Activated naive CD4-positive, alpha-beta T cell treated with anti-CD3 and anti-CD28 coated beads, Interleukin-2, amount 50 U/mL, for 16 hours (primary cell): ENCODE measurements at regions not wholly inside any gene's neighbourhood (a gene's known extent, or its start where the extent isn't known, plus 50 kb on each side); places are given as distances from the start of the nearest gene placed in this dataset.
"Not testable (repeated sequence)": the region's sequence is repeated elsewhere in the genome, so short reads cannot be mapped to it uniquely, and the experiment has no call there.

Source experiments
- DNase-seq: peaks from one replicate; pipeline ENCODE4 v3.0.0-alpha.2; 2020

DNA sequence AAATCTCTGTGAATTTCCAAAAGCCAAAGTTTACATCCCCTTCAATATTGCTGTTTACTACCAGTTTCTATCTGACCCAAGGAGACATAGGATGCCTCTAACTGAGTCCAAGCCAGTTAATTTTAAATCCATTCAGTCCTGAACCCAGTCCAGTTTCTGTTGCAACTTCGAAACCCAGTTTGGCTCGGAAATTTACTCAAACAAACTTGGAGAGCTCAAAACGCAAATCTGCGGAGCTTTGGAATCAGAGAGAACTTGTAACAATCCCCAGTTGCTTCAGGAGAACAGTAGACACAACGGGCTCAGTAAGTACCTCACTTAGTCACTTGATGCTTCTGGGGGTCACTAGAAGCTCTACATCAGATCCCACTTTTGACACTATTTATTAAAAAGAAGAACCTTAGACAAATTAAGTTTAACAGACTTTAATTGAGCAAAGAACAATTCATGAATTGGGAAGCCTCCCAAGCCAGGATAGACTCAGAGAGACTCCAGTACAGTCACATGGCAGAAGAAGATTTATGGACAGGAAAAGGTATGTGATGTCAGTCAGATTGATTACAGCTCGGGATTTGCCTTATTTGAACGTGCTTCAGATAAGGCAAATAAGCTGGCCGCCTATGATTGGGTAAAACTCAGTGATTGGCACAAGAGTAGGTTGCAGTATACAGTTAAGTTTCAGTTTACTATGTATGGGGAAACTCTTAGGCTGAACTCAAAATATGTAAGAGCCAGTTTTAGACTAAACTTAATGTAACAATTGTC is 118.0 kb downstream of the RFPL4B start:
- no peak for DNase-seq

- no peak for DNase-seq
Observed at GRCh38 chr6:112466373-112467151, 119.4 kb downstream of the RFPL4B start.

GRCh38 chr6:112468359-112468758 is 121.2 kb downstream of the RFPL4B start:
- no peak for DNase-seq

DNA sequence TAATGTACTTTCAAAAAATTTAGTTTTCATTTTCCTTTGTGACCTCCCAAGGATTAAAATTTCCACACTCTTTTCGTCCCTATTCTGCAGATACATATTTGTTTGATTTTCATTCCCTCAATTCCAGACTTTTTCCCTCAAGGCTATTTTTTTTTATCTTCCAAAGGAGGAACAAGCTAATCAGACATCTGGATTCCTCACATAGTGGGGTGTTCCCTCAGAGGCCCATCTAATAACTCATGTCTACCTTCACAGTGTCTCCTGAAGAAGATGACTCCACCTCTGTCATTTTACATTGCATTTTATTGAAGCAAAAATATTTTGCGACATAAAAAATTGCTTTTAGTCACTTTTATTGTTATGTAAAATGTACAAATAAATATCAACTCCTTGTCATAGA is 122.2 kb downstream of the RFPL4B start:
- no peak for DNase-seq

- no peak for DNase-seq
Observed at GRCh38 chr6:112470376-112470775, 123.2 kb downstream of the RFPL4B start.

- DNase-seq: no peak
Observed at GRCh38 chr6:112470950-112471349, 123.8 kb downstream of the RFPL4B start.

- DNase-seq: no peak
Observed at GRCh38 chr6:112475083-112475482, 128.0 kb downstream of the RFPL4B start.

GRCh38 chr6:112477125-112477524 is 130.0 kb downstream of the RFPL4B start:
- DNase-seq: no peak

DNA sequence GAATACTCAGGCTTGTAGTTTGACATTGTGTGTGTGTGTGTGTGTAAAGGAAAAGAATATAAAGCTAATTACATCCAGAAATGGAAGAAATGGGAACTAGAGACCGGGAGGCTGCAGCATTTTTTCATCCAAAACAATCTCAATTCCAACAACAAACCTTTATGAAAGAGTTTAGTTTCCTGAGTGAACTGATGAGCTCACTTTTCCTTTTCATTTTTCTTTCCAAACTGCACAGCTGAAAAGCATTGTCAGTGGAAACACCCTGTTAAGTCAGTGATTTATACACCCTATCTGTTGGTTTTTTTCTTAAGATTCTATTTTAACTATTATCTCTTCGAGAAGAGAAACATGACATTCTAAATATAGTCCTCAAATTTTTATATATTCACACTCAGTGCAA is 130.9 kb downstream of the RFPL4B start:
- DNase-seq: no peak

- not testable (repeated sequence) for DNase-seq
Observed at GRCh38 chr6:112479975-112480374, 132.8 kb downstream of the RFPL4B start.

- DNase-seq: no peak
Observed at GRCh38 chr6:112480553-112480952, 133.4 kb downstream of the RFPL4B start.

DNA sequence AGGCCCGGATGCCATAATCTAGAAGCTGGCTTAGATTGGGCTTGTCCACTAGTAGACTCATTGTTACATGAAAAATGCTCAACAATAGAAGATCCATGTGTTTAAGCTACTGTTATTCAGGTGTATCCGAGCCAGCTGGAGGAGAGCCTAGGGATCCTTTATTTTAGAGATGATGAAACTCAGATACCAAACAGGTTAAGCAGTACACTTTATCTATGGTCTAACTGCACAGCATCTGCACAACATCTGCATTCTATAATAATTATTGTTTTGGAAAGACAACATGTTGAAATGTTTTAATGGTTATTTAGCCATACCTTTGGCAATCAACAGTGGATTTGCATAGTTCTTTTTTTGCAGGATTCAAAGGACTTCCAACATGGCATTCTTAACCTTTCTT is 134.1 kb downstream of the RFPL4B start:
- DNase-seq: no peak

- no peak for DNase-seq
Observed at GRCh38 chr6:112482373-112482772, 135.2 kb downstream of the RFPL4B start.

GRCh38 chr6:112485120-112485826 is 138.1 kb downstream of the RFPL4B start:
- DNase-seq: no peak

- no peak for DNase-seq
Observed at GRCh38 chr6:112485827-112486212, 138.7 kb downstream of the RFPL4B start.

GRCh38 chr6:112486454-112486853 is 139.3 kb downstream of the RFPL4B start:
- DNase-seq: no peak

GRCh38 chr6:112488238-112488637 is 141.1 kb downstream of the RFPL4B start:
- no peak for DNase-seq

DNA sequence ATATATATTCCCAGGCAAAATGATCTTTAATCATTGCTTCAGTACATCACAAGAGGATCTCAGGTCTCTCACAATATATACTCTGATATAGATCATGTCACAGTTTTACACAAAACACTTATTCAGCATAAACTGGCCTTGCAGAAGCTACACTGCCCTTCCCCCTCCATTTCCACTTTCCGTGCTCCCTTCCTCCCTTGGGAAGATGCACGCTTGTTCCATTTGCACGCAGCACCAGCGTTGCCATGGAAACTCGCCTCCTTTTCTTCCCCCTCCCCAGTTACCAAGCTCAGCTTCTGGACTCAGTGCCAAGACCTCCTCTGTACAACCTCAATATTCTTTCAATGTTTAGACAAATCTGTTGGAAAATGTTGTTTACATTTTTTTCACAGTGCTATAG is 154.6 kb downstream of the RFPL4B start:
- DNase-seq: no peak

GRCh38 chr6:112502351-112503090 is 155.4 kb downstream of the RFPL4B start:
- DNase-seq: no peak

GRCh38 chr6:112503091-112503596 is 156.0 kb downstream of the RFPL4B start:
- DNase-seq: no peak

- no peak for DNase-seq
Observed at GRCh38 chr6:112504621-112505020, 157.5 kb downstream of the RFPL4B start.

DNA sequence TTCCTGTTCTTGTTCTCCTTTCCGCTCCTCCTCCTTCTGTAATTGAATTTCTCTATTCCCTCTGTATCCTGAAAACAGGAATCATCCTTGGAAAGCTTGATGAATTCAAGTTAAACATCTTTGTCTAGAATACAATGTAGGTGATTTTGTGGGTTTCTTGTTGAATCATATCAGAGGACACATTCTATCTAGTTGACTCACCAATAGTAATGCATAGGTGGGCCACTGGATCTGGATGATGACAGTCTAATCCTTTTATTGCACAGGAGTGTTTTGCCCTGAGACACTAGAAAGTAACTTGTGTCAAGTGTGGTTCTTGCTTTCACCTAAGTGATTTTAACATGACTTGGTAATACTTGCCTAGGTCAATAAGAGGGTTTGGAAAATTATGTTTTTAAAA is 164.3 kb downstream of the RFPL4B start:
- no peak for DNase-seq

DNA sequence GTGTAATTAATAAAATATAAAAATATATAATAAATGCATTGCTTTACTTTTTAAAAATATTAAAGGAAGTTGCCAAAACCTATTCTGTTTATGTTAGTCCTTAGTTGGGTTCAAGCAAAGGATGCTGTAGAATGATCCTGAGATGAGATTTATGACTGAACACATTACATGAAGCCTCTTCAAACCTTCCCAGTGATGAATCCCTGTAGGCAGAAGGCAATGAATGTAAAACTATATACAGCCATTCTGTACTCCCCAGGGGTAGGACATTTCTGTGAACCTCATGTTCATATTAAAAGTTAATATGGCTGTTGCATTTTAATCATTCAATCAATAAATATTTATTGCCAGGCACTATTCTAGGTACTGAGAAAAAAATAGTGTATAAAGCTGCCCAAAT is 166.0 kb downstream of the RFPL4B start:
- DNase-seq: no peak
